ENCODE measurements at regions not wholly inside any gene's neighbourhood (a gene's known extent, or its start where the extent isn't known, plus 50 kb on each side); places are given as distances from the start of the nearest gene placed in this dataset.
"Not testable (repeated sequence)": the region's sequence is repeated elsewhere in the genome, so short reads cannot be mapped to it uniquely, and the experiment has no call there.

GRCh38 chr15:31200735-31201151 is 99.2 kb upstream of the TRPM1 start:
- peaks cover 21% of the 10 kb centered on the region for H3K4me1 Mint-ChIP-seq
- no peaks in the 10 kb centered on the region for H3K9me3 Mint-ChIP-seq
- no peak overlapping the region for H3K27ac Mint-ChIP-seq
- peaks cover 21% of the 10 kb centered on the region for H3K27me3 Mint-ChIP-seq
- peak; percentile 79 for DNase-seq
- no peaks in the 10 kb centered on the region for H3K36me3 Mint-ChIP-seq (ENCODE audit: low read depth)
- ChIA-PET CTCF (interaction anchor here (0.6 to 2.7 kb wide), 15 partner anchors 9 to 293 kb away, joined by 3 to 44 read pairs (median 3); partner anchors contain the start of gene KLF13), POLR2A (interaction anchor here (0.6 to 1.6 kb wide), 4 partner anchors 14 to 1132 kb away, joined by 3 to 4 read pairs (median 3); no protein-coding TSS in a partner anchor)
- H3K4me3 Mint-ChIP-seq: no peak overlapping the region

- ChIA-PET POLR2A (interaction anchor here (1.0 to 1.4 kb wide), 3 partner anchors 12 to 123 kb away, joined by 3 to 7 read pairs (median 3); partner anchors contain the start of gene KLF13), CTCF (interaction anchor here (1.1 to 1.2 kb wide), 2 partner anchors 286 to 288 kb away, joined by 3 to 4 read pairs; no protein-coding TSS in a partner anchor)
- Mint-ChIP-seq H3K27ac (no peak overlapping the region), H3K4me3 (no peak overlapping the region), H3K27me3 (peaks cover 19% of the 10 kb centered on the region), H3K4me1 (peaks cover 37% of the 10 kb centered on the region), H3K9me3 (no peaks in the 10 kb centered on the region), H3K36me3 (ENCODE audit: low read depth) (no peaks in the 10 kb centered on the region)
- DNase-seq: no peak
Observed at GRCh38 chr15:31202953-31203352, 101.4 kb upstream of the TRPM1 start.

DNA sequence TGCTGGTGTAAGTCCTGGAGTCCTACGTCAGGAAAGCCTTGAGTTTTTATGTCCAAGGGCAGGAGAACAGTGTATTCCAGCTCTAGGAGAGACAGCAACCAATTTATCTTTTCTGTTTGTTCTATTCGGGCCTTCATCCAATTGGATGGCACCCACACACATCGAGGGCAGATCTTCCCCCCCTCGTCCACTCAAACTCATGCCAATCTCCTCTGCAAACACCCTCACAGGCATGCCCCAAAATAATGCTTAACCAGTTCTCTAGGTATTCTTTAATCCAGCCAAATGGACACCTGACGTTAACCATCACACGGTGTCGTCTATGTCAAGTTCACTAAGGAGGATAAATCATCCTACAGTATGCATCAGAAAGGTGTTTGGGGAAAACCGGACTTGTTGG is 102.5 kb upstream of the TRPM1 start:
- peaks cover 8% of the 10 kb centered on the region for H3K27me3 Mint-ChIP-seq
- no peaks in the 10 kb centered on the region for H3K36me3 Mint-ChIP-seq (ENCODE audit: low read depth)
- CTCF ChIA-PET: interaction anchor here (1.1 to 3.8 kb wide), 2 partner anchors 285 to 286 kb away, joined by 3 to 23 read pairs; no protein-coding TSS in a partner anchor
- POLR2A ChIA-PET: no interaction called here
- no peaks in the 10 kb centered on the region for H3K9me3 Mint-ChIP-seq
- H3K27ac Mint-ChIP-seq: no peak overlapping the region
- peaks cover 39% of the 10 kb centered on the region for H3K4me1 Mint-ChIP-seq
- H3K4me3 Mint-ChIP-seq: no peak overlapping the region
- DNase-seq: no peak

- CTCF ChIA-PET: interaction anchor here (1.0 to 3.8 kb wide), 5 partner anchors 8 to 283 kb away, joined by 3 to 23 read pairs (median 4); no protein-coding TSS in a partner anchor
- H3K4me3 Mint-ChIP-seq: no peak overlapping the region
- POLR2A ChIA-PET: interaction anchor here (0.7 to 1.3 kb wide), 4 partner anchors 119 to 276 kb away, joined by 3 to 9 read pairs (median 4); partner anchors contain the start of gene KLF13
Observed at GRCh38 chr15:31206386-31207181, 105.1 kb upstream of the TRPM1 start.

DNA sequence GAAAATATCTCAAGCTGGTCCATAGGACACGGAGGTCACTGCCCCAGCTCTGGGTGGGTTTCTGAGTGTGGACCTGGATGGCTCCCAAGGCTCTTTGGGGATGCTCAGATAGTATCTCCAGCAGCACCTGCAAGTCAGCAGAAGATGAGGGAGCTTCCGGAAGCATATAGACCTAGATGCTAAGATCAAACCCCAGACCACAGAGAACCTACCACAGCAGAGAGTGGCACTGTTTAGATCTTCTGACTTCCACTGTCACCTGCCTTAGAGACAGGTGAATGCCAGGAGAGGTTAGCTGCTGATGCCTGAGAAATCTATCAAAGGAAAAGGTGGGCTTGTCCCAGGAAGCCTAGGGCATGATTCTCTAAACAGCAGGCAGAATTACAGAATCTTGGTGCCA is 105.7 kb upstream of the TRPM1 start:
- POLR2A ChIA-PET: interaction anchor here (0.7 to 1.3 kb wide), 4 partner anchors 119 to 276 kb away, joined by 3 to 9 read pairs (median 4); partner anchors contain the start of gene KLF13
- CTCF ChIA-PET: interaction anchor here (1.0 to 3.8 kb wide), 4 partner anchors 8 to 282 kb away, joined by 3 to 23 read pairs (median 8); no protein-coding TSS in a partner anchor
- DNase-seq: peak; percentile 45
- Mint-ChIP-seq H3K9me3 (peaks cover 10% of the 10 kb centered on the region), H3K27ac (peak overlapping the region; percentile 63), H3K4me1 (peaks cover 44% of the 10 kb centered on the region), H3K27me3 (peaks cover 3% of the 10 kb centered on the region), H3K36me3 (ENCODE audit: low read depth) (peaks cover 5% of the 10 kb centered on the region), H3K4me3 (no peak overlapping the region)

More at GRCh38 chr15:31206386-31207181, 105.1 kb upstream of the TRPM1 start:
- Mint-ChIP-seq H3K9me3 (peaks cover 9% of the 10 kb centered on the region), H3K4me1 (peaks cover 40% of the 10 kb centered on the region), H3K27ac (no peak overlapping the region), H3K27me3 (peaks cover 3% of the 10 kb centered on the region), H3K36me3 (ENCODE audit: low read depth) (peaks cover 3% of the 10 kb centered on the region)
- DNase-seq: peak; percentile 14

DNA sequence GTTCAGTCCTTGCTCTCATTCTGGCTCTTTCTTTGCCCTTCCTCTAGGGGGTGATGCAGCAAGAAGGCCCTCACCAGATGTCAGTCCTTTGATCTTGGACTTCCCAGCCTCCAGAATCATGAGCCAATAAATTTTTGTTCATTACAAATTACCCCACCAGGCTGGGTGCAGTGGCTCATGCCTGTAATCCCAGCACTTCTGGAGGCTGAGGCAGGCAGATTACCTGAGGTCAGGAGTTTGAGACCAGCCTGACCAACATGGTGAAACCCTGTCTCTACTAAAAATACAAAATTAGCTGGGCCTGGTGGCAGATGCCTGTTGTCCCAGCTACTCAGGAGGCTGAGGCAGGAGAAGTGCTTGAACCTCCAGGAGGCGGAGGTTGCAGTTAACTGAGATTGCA is 106.3 kb upstream of the TRPM1 start:
- Mint-ChIP-seq H3K27ac (peak overlapping the region; percentile 63), H3K9me3 (peaks cover 10% of the 10 kb centered on the region), H3K4me1 (peaks cover 43% of the 10 kb centered on the region)
- ChIA-PET CTCF (interaction anchor here (1.0 to 3.8 kb wide), 5 partner anchors 7 to 281 kb away, joined by 3 to 23 read pairs (median 3); no protein-coding TSS in a partner anchor), POLR2A (interaction anchor here (1.1 to 1.2 kb wide), 2 partner anchors 118 to 158 kb away, joined by 3 to 9 read pairs; partner anchors contain the start of gene KLF13)
- H3K36me3 Mint-ChIP-seq (ENCODE audit: low read depth); H3K27me3 Mint-ChIP-seq; DNase-seq; H3K4me3 Mint-ChIP-seq: not testable (repeated sequence)

DNA sequence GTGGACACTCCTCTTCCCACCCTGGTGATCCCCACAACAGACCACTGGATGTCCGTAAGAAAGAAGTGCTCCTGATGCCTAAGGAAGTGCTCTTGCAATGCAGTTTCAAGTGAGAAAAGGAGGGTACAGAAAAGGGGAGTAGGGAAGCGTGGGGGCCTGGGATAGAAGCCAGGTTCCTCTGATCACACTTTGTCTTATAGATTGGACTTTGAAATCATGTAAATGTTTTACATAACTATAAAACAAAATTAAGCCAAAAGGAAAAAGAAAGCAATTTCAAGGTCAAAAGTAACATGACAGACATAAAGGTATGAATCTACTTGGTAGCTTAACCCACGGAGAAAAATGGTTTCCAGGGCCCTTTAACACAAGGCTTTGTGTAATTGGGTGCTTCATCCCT is 107.3 kb upstream of the TRPM1 start:
- Mint-ChIP-seq H3K27me3 (no peaks in the 10 kb centered on the region), H3K4me3 (no peak overlapping the region), H3K9me3 (peaks cover 10% of the 10 kb centered on the region), H3K36me3 (ENCODE audit: low read depth) (peaks cover 5% of the 10 kb centered on the region), H3K4me1 (peaks cover 42% of the 10 kb centered on the region), H3K27ac (no peak overlapping the region)
- ChIA-PET POLR2A (interaction anchor here (0.9 kb wide), 1 partner anchor 117 kb away, joined by 3 read pairs; no protein-coding TSS in a partner anchor), CTCF (interaction anchor here (1.3 kb wide), 1 partner anchor 120 kb away, joined by 3 read pairs; no protein-coding TSS in a partner anchor)
- no peak for DNase-seq

DNA sequence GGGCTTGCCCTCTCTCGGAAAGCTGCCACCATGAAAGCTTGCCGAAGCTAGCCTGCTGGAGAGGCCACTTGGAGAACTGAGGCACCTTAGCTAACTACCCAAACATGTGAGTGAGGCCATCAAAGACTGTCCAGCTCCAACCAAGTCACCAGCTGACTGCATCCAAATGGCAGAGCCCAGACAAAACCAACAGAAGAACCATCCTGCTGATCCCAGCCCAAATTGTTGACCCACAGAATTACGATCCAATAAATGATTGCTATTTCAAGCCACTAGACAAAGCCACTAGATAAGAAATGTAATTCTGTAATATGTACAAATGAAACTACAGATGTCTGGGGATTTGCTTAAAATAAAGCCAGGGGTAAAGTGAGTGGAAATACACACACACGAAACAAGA is 109.8 kb upstream of the TRPM1 start:
- Mint-ChIP-seq H3K36me3 (ENCODE audit: low read depth) (peaks cover 5% of the 10 kb centered on the region), H3K27me3 (no peaks in the 10 kb centered on the region), H3K9me3 (peaks cover 10% of the 10 kb centered on the region), H3K4me1 (peaks cover 55% of the 10 kb centered on the region), H3K4me3 (no peak overlapping the region), H3K27ac (no peak overlapping the region)
- ChIA-PET CTCF (no interaction called here), POLR2A (interaction anchor here (3.1 kb wide), 1 partner anchor 114 kb away, joined by 15 read pairs; the partner anchor contains the start of gene KLF13)
- peak; percentile 7 for DNase-seq

DNA sequence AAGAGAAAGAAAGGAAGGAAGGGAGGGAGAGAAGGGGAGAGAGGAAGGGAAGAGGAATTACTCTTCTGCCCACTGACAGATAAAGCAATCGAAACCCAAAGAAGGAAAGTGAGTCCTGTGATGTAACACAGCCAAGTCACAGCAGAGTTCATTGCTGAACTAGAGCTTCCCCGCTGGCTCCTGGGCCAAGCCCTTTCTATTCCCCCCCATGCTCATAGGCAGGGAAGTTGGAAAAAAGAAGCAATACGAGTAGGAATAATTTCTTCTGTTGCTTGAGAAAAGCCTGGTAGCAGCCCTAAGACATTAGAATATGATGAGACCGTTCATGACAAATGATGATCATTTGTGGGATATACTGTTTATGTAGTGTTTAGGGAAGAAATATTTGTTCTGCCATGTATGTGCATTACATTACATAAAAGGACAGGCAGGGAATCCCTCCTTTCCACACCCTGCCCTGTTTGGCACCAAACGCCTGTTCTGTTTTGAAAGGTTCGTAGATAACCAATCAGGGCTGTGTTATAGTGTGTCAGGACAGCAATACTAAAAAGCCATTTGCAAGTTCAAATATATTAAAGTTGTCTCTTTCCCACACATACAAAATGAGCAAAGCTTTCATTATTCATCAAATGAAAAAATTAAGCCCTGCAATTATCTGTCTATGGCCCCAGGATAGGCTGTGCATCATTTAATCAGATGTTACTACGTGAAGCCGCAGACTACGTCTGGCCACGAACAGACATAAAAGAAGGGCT is 111.0 kb upstream of the TRPM1 start:
- Mint-ChIP-seq H3K4me1 (peaks cover 56% of the 10 kb centered on the region), H3K4me3 (no peak overlapping the region), H3K27me3 (no peaks in the 10 kb centered on the region), H3K36me3 (ENCODE audit: low read depth) (peaks cover 5% of the 10 kb centered on the region), H3K27ac (no peak overlapping the region), H3K9me3 (peaks cover 10% of the 10 kb centered on the region)
- DNase-seq: no peak
- ChIA-PET CTCF (interaction anchor here (0.9 to 1.3 kb wide), 3 partner anchors 23 to 276 kb away, joined by 3 to 5 read pairs (median 3); partner anchors contain the start of gene KLF13), POLR2A (interaction anchor here (0.6 to 7.5 kb wide), 3 partner anchors 53 to 220 kb away, joined by 3 to 62 read pairs (median 15); partner anchors contain the start of gene KLF13)

DNA sequence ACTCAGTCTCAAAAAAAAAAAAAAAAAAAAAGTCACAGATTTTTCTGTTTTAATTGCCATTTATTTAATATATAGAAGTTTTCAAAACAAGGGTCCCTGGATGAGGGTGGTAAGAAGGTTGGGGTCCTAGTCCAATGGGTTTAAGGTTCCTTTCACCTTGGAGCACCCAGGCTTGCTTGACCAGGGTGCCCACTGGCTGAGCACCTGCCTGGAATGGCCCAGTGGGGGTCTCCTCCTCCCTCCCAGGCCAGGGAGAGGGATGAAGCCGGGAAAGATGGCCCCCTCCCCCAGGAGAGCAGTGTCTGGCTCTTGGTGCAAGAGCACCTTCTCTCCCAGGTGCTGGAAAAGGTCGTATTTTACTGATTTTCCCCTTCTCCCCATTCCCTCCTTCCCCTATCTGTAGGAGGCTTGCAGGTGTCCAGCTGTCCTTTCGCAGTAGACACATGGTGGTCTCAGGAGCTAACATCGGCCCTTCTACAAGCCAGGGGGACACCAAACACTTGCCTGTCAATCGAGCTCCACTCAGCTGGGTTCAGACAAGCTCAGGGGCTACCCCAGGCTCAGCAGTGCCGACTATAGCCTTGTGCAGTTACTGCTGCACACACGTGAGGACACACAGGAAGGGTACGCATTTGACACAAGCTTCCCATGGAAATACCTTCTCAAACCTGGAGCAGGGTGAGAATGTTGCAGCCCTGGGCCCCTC is 112.3 kb upstream of the KLF13 start:
- peaks cover 10% of the 10 kb centered on the region for H3K9me3 Mint-ChIP-seq
- H3K4me3 Mint-ChIP-seq: peak overlapping the region; percentile 78
- peaks cover 5% of the 10 kb centered on the region for H3K36me3 Mint-ChIP-seq (ENCODE audit: low read depth)
- CTCF ChIA-PET: interaction anchor here (0.6 to 2.1 kb wide), 21 partner anchors 8 to 282 kb away, joined by 3 to 24 read pairs (median 7); partner anchors contain the start of gene KLF13
- peaks cover 51% of the 10 kb centered on the region for H3K4me1 Mint-ChIP-seq
- peak overlapping the region; percentile 78 for H3K27ac Mint-ChIP-seq
- DNase-seq: no peak
- no peaks in the 10 kb centered on the region for H3K27me3 Mint-ChIP-seq
- POLR2A ChIA-PET: interaction anchor here (0.6 to 7.5 kb wide), 21 partner anchors 11 to 274 kb away, joined by 3 to 62 read pairs (median 4); partner anchors contain the start of genes KLF13 and MTMR10

DNA sequence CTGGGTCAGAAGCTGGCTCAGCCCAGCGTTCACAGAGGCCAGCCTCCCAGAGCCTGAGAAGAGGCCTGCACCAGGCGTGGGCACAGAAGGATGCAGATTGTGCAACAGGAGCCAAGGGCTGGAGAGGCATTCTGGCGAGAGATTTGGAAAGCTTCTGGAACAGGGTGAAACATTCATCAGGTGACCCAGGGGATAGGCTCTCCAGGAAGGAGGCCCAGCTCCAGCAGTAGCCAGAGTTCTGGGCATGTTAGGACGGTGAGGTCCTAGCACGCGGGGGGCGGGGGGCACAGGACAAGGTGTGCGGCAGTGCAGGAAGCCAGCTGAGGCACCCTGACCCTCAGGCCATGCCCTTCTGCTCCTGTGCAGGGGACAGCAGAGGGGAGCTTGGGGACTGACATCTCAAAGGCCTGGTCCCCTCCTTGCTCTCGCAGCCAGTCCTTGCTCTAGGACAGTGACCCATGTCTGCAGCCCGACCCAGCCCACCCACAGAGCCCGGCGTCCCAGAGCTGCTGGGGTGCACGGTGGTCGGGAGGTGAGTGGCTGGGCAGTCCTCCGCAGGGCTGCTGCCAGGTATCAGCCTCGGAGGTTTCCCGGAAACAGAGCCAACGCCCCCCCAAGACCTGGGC is 111.7 kb upstream of the KLF13 start:
- DNase-seq: no peak
- Mint-ChIP-seq H3K36me3 (ENCODE audit: low read depth) (peaks cover 5% of the 10 kb centered on the region), H3K4me1 (peaks cover 47% of the 10 kb centered on the region), H3K27ac (peak overlapping the region; percentile 78), H3K4me3 (peak overlapping the region; percentile 78), H3K27me3 (no peaks in the 10 kb centered on the region), H3K9me3 (peaks cover 10% of the 10 kb centered on the region)
- POLR2A ChIA-PET: interaction anchor here (0.6 to 7.5 kb wide), 30 partner anchors 10 to 274 kb away, joined by 3 to 62 read pairs (median 4); partner anchors contain the start of genes KLF13 and MTMR10
- CTCF ChIA-PET: interaction anchor here (0.6 to 2.1 kb wide), 23 partner anchors 9 to 281 kb away, joined by 3 to 24 read pairs (median 5); partner anchors contain the start of gene KLF13

All from activated CD4-positive, alpha-beta memory T cell treated with anti-CD3 and anti-CD28 coated beads, Interleukin-2, amount 10 ng/mL, durations not matched to agents 7 days and 5 days (primary cell).